PFSK-1 (cell line): ENCODE measurements at regions not wholly inside any gene's neighbourhood (a gene's known extent, or its start where the extent isn't known, plus 50 kb on each side); places are given as distances from the start of the nearest gene placed in this dataset.

Experiments used
- FOXP2 ChIP-seq: optimal IDR thresholded peaks from 2 replicates; pipeline ENCODE3; 2011; ENCODE audit warnings: borderline replicate concordance, control low read depth, inconsistent platforms; ENCODE audit not compliant: insufficient read depth; ENCODE audit errors: extremely low read length, extremely low read depth
- POLR2AphosphoS5 ChIP-seq: IDR thresholded peaks from 2 replicates; pipeline ENCODE4 v1.6.1; 2012; ENCODE audit warnings: low read depth, mild to moderate bottlenecking, control low read depth, low read length, moderate library complexity
- SIN3A ChIP-seq: IDR thresholded peaks from 2 replicates; pipeline ENCODE4 v1.6.1; 2012; ENCODE audit warnings: mild to moderate bottlenecking, low read length, moderate library complexity, borderline replicate concordance; ENCODE audit not compliant: insufficient read depth
- TAF1 ChIP-seq: IDR thresholded peaks from 2 replicates; pipeline ENCODE4 v1.6.1; 2012; ENCODE audit warnings: low read length, control low read depth, borderline replicate concordance; ENCODE audit not compliant: insufficient read depth
- TF ChIP-seq, protein P1 (sequence below), 2 experiments: IDR thresholded peaks; 2 replicates each; pipeline versions ENCODE4 v1.6.1 to v1.8.0; 2011 to 2012; ENCODE audit warnings: low read depth in 2 of 2, low read length in 2 of 2, control low read depth in 1 of 2, inconsistent platforms in 1 of 2, mild to moderate bottlenecking in 1 of 2, moderate library complexity in 1 of 2; ENCODE audit not compliant: insufficient read depth in 1 of 2

DNA sequence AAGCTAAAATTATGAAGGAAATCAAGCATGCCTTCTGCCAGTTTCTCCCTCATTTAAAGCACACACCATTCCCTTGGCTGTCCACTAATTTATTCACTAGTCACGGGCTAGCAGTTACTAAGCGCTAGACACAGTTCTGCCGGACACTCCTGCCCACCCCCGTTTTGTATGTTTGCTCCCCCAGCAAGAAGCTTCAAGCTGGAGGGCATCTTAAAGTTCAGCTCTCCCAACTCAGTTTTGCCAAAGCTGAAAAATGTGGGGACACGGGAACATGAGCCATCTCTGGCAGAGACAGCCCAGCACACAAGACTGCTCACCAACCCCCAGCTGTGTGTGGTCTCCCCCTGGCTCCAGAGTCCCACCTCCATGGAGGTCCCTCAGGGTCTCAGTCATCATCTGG is 263.6 kb downstream of the BRD1 start:
- no peak for TF ChIP-seq FOXP2

DNA sequence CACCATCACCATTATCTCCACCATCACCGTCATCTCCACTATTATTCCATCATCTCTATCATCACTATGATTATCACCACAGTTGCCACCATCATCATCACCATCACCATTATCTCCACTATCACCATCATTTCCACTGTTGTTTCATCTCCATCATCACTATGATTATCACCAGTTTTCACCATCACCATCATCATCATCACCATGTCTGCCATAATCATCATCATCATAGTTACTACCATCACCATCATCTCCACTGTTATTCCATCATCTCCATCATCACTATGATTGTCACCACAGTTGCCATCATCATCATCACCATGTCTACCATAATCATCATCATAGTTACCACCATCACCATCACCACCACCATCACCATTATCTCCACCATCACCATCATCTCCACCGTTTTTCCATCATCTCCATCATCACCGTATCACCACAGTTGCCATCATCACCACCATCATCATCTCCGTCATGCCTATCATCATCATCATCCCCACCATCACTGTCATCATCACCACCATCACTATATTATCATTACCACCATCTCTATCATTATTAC is 264.9 kb downstream of the BRD1 start:
- TF ChIP-seq, protein P1, sequence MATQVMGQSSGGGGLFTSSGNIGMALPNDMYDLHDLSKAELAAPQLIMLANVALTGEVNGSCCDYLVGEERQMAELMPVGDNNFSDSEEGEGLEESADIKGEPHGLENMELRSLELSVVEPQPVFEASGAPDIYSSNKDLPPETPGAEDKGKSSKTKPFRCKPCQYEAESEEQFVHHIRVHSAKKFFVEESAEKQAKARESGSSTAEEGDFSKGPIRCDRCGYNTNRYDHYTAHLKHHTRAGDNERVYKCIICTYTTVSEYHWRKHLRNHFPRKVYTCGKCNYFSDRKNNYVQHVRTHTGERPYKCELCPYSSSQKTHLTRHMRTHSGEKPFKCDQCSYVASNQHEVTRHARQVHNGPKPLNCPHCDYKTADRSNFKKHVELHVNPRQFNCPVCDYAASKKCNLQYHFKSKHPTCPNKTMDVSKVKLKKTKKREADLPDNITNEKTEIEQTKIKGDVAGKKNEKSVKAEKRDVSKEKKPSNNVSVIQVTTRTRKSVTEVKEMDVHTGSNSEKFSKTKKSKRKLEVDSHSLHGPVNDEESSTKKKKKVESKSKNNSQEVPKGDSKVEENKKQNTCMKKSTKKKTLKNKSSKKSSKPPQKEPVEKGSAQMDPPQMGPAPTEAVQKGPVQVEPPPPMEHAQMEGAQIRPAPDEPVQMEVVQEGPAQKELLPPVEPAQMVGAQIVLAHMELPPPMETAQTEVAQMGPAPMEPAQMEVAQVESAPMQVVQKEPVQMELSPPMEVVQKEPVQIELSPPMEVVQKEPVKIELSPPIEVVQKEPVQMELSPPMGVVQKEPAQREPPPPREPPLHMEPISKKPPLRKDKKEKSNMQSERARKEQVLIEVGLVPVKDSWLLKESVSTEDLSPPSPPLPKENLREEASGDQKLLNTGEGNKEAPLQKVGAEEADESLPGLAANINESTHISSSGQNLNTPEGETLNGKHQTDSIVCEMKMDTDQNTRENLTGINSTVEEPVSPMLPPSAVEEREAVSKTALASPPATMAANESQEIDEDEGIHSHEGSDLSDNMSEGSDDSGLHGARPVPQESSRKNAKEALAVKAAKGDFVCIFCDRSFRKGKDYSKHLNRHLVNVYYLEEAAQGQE (IDR thresholded peaks at IDR 0.05; ENCODE audit: insufficient read depth in 1 of 2, low read depth in 2 of 2, low read length in 2 of 2): no peak
- TF ChIP-seq SIN3A (no peak), TAF1 (no peak), POLR2AphosphoS5 (no peak), FOXP2 (no peak)

DNA sequence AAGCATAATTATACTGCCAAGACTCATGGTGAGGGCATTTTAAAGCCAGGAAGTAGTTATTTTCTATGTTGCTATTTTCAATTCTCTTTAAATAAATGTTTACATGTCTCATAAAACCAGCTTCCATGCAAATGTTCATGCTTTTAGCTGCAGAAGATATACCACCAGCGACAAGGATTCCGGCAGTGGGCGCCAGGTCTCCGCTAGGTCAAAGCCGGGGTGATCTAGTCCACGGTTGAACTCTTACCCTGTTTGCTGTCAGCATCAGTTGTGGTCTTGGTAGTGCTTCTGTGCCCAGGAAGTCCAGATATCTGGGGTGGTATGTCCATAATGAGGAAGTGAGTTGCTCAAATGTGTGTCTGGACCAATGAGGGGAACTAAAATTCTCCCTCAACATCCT is 265.7 kb downstream of the BRD1 start:
- TF ChIP-seq FOXP2 (no peak), SIN3A (no peak), POLR2AphosphoS5 (no peak), TAF1 (no peak)
- TF ChIP-seq, protein P1 (IDR thresholded peaks at IDR 0.05; ENCODE audit: insufficient read depth in 1 of 2, low read depth in 2 of 2, low read length in 2 of 2): no peak

DNA sequence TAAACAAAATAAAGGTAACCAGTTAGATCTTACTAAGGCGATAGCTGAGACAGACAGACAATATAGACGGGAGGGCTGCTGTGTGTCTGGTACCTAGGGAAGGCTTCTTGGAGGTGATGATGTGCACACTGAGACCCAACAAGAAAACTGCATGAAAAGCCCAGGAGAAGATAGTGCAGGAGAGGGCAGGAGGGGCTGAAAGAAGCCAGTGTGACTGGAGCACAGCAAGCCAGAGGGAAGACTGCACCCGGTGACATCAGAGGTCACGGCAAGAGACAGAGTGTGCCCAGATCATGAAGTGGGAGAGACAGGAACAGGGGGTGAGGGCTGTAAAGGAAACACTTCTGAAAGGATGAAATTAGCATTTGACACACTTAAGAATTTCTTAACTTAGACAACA is 266.3 kb downstream of the BRD1 start:
- no peak for TF ChIP-seq SIN3A
- no peak for TF ChIP-seq POLR2AphosphoS5
- no peak for TF ChIP-seq TAF1
- TF ChIP-seq FOXP2: no peak
- TF ChIP-seq, protein P1 (IDR thresholded peaks at IDR 0.05; ENCODE audit: insufficient read depth in 1 of 2, low read depth in 2 of 2, low read length in 2 of 2): no peak

DNA sequence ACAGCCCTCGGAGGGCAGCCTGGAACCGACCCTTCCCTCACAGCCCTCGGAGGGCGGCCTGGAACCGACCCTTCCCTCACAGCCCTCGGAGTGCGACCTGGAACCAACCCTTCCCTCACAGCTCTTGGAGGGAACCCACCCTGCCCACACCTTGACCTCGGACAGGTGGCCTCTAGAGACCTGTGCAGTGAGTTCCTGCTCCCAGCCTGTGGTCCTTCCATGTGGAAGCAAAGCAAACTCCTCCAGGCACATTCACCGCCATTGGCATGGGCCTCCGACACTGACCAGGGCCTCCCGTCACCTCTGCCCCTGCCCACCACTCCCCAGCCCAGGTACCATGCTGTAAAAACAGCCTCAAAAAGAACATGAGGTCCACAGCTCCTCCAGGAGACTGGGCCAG is 272.1 kb downstream of the BRD1 start:
- no peak for TF ChIP-seq POLR2AphosphoS5

DNA sequence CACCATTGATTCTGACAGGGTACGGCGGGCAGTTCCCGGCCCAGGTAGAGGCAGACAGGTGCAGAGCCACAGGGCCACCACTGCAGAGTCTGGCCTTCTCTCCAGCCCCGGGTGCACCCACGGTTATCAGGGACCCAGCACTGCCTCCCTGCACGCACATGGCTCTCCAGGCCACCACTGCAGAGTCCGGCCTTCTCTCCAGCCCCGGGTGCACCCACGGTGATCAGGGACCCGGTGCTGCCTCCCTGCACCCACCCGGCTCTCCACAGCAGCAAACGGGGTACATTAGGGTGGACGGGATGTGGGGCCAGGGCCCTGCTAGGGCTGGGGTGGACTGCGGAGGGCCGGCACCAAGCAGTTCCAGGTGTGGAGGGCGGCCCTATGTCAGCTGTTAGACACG is 272.9 kb downstream of the BRD1 start:
- TF ChIP-seq FOXP2 (no peak), SIN3A (no peak), TAF1 (no peak), POLR2AphosphoS5 (no peak)
- TF ChIP-seq, protein P1 (IDR thresholded peaks at IDR 0.05; ENCODE audit: insufficient read depth in 1 of 2, low read depth in 2 of 2, low read length in 2 of 2): no peak
